Smooth muscle cell (in vitro differentiated cells): ENCODE measurements at regions not wholly inside any gene's neighbourhood (a gene's known extent, or its start where the extent isn't known, plus 50 kb on each side); places are given as distances from the start of the nearest gene placed in this dataset.

Experiments used
- DNase-seq: peaks from one replicate; lab custom pipeline; 2025; ENCODE audit not compliant: unreplicated experiment; lab: John Stamatoyannopoulos, UW
- H2AFZ ChIP-seq: fragments of 200-600 bp; sonication (generic); 2 replicates; pipeline ENCODE4 v1.6.0; 2016; ENCODE audit warnings: antibody characterized with exemption, low read depth, mild to moderate bottlenecking
- H3F3A ChIP-seq: fragments of 200-600 bp; sonication (generic); 2 replicates; pipeline ENCODE4 v1.6.0; 2017; ENCODE audit warnings: antibody characterized with exemption, low read depth
- H3K27ac ChIP-seq: fragments of 200-600 bp; sonication (generic); 2 replicates; pipeline ENCODE4 v1.5.1; 2016; ENCODE audit warnings: low read depth, mild to moderate bottlenecking
- H3K27me3 ChIP-seq: fragments of 200-600 bp; sonication (generic); 2 replicates; pipeline ENCODE4 v1.6.1; 2016; ENCODE audit warnings: low read depth, mild to moderate bottlenecking
- H3K36me3 ChIP-seq: fragments of 200-600 bp; sonication (generic); 2 replicates; pipeline ENCODE4 v1.5.1; 2016; ENCODE audit warnings: low read depth
- H3K4me1 ChIP-seq: fragments of 200-600 bp; sonication (generic); 2 replicates; pipeline ENCODE4 v1.5.1; 2016; ENCODE audit warnings: low read depth
- H3K4me2 ChIP-seq: fragments of 200-600 bp; sonication (generic); 2 replicates; pipeline ENCODE4 v1.6.0; 2016; ENCODE audit warnings: mild to moderate bottlenecking
- H3K4me3 ChIP-seq: fragments of 200-600 bp; sonication (generic); 2 replicates; pipeline ENCODE4 v1.5.1; 2016; ENCODE audit warnings: mild to moderate bottlenecking
- H3K79me2 ChIP-seq: fragments of 200-600 bp; sonication (generic); 2 replicates; pipeline ENCODE4 v1.6.0; 2016; ENCODE audit warnings: low read depth, mild to moderate bottlenecking
- H3K9ac ChIP-seq: fragments of 200-600 bp; sonication (generic); 2 replicates; pipeline ENCODE4 v1.6.0; 2016; ENCODE audit warnings: low read depth
- H3K9me3 ChIP-seq: fragments of 200-600 bp; sonication (generic); replicated peaks from 2 replicates; pipeline ENCODE4 v1.5.1; 2016; ENCODE audit warnings: low read depth
- H4K20me1 ChIP-seq: fragments of 200-600 bp; sonication (generic); 2 replicates; pipeline ENCODE4 v1.6.0; 2016; ENCODE audit warnings: low read depth
- WGBS: methylation state at CpG from one replicate; pipeline ENCODE4 v1.1.7; 2016; ENCODE audit warnings: low lambda C conversion rate; 5-methylcytosine and 5-hydroxymethylcytosine counted together
- TF ChIP-seq, protein P1 (sequence below): fragments of 200-600 bp; sonication (generic); IDR thresholded peaks from 2 replicates; pipeline ENCODE4 v1.5.1; 2017; ENCODE audit warnings: borderline replicate concordance, mild to moderate bottlenecking, antibody characterized with exemption; ENCODE audit not compliant: insufficient read depth, poor library complexity, severe bottlenecking

DNA sequence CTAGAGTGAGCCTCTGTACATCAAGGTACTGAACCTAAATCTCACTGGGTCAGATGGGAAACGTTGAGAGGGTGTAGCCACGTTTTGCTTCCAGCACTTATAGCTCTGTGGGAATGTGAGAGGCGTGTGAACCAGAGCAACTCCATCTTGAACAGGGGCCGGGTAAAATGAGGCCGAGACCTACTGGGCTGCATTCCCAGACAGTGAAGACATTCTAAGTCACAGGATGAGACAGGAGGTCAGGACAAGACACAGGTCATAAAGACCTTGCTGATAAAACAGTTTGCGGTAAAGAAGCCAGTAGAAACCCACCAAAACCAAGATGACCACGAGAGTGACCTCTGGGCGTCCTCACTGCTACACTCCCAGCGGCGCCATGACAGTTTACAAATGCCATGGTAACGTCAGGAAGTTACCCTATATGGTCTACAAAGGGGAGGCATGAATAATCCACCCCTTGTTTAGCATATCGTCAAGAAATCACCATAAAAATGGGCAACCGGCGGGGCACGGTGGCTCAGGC is 63.4 kb upstream of the NCOR2 start:
- H2AFZ ChIP-seq = no peak overlapping the region
- TF ChIP-seq, protein P1, sequence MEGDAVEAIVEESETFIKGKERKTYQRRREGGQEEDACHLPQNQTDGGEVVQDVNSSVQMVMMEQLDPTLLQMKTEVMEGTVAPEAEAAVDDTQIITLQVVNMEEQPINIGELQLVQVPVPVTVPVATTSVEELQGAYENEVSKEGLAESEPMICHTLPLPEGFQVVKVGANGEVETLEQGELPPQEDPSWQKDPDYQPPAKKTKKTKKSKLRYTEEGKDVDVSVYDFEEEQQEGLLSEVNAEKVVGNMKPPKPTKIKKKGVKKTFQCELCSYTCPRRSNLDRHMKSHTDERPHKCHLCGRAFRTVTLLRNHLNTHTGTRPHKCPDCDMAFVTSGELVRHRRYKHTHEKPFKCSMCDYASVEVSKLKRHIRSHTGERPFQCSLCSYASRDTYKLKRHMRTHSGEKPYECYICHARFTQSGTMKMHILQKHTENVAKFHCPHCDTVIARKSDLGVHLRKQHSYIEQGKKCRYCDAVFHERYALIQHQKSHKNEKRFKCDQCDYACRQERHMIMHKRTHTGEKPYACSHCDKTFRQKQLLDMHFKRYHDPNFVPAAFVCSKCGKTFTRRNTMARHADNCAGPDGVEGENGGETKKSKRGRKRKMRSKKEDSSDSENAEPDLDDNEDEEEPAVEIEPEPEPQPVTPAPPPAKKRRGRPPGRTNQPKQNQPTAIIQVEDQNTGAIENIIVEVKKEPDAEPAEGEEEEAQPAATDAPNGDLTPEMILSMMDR = no peak
- H3K9ac ChIP-seq = no peak overlapping the region
- no peaks in the 10 kb centered on the region for H3F3A ChIP-seq
- H3K4me2 ChIP-seq = no peak overlapping the region
- no peaks in the 10 kb centered on the region for H3K36me3 ChIP-seq
- no peaks in the 10 kb centered on the region for H3K9me3 ChIP-seq
- no peaks in the 10 kb centered on the region for H3K27me3 ChIP-seq
- no peaks in the 10 kb centered on the region for H4K20me1 ChIP-seq
- DNase-seq = no peak
- H3K79me2 ChIP-seq = no peaks in the 10 kb centered on the region
- no peak overlapping the region for H3K4me3 ChIP-seq
- peak overlapping the region; percentile 48 for H3K27ac ChIP-seq
- peaks cover 2% of the 10 kb centered on the region for H3K4me1 ChIP-seq
- WGBS = 52% methylated on average over 15 of the region's 15 CpGs

DNA sequence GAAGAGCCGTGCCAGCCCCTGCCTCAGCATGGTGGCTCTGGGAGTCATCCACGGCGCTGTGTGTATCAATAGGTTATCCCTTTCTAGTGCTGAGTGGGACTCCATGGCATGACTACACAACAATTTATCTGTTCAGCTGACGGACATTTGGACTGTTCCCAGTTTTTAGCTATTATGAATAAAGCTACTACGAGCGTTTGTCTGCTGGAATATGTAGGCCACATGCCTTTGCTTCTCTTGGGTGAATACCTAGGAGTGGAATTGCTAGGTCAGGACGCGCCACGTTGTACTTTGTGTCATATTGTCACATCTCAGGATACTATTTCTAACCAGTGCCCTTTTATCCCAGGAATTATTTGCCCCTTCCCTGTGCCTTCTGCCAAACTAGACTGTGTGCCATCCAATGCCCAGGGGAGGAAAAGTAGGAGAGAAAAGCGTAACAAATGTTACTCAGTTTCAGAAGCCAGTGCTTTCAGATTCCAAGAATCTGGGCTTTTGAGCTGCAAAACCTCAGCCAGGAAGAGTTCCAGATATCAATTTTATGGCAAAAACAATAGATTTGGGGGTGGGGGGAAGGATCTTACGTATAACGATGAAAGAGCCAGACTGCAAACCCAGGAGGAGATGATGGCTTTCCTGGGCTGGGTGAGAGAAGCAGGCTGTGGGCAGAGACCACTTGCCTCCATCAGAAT is 62.5 kb upstream of the NCOR2 start:
- Histone ChIP-seq H3K79me2 (no peaks in the 10 kb centered on the region), H3K9me3 (no peaks in the 10 kb centered on the region), H3K36me3 (no peaks in the 10 kb centered on the region), H3K27me3 (no peaks in the 10 kb centered on the region), H3K4me3 (no peak overlapping the region), H3K9ac (no peak overlapping the region), H4K20me1 (no peaks in the 10 kb centered on the region), H3K27ac (peak overlapping the region; percentile 48), H3K4me2 (no peak overlapping the region), H3K4me1 (no peaks in the 10 kb centered on the region), H2AFZ (no peak overlapping the region), H3F3A (no peaks in the 10 kb centered on the region)
- TF ChIP-seq, protein P1 = no peak
- WGBS = 93% methylated on average over 12 of the region's 12 CpGs
- DNase-seq = no peak

DNA sequence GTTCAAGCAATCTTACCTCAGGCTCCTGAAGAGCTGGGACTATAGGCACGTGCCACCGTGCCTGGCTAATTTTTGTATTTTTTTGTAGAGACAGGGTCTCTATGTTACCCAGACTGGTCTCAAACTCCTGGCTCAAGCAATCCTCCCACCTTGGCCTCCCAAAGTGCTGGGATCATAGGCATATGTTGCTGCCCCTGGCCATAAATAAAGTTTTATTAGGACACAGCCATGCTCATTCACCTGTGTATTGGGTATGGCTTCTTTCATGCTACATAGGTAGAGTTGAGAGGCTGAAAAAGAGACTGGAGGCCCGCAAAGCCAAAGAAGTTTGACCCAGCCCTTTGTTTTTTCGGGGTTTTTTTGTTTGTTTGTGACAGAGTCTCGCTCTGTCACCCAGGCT is 61.7 kb upstream of the NCOR2 start:
- H3K9ac ChIP-seq = no peak overlapping the region
- DNase-seq = no peak
- H3K9me3 ChIP-seq = no peaks in the 10 kb centered on the region
- H3K4me3 ChIP-seq = no peak overlapping the region
- H2AFZ ChIP-seq = no peak overlapping the region
- TF ChIP-seq, protein P1 = no peak
- H3K36me3 ChIP-seq = no peaks in the 10 kb centered on the region
- no peak overlapping the region for H3K27ac ChIP-seq
- H3K27me3 ChIP-seq = no peaks in the 10 kb centered on the region
- no peaks in the 10 kb centered on the region for H4K20me1 ChIP-seq
- H3K4me2 ChIP-seq = no peak overlapping the region
- H3F3A ChIP-seq = no peaks in the 10 kb centered on the region
- H3K4me1 ChIP-seq = no peaks in the 10 kb centered on the region
- no peaks in the 10 kb centered on the region for H3K79me2 ChIP-seq
- 97% methylated on average over 5 of the region's 5 CpGs for WGBS

DNA sequence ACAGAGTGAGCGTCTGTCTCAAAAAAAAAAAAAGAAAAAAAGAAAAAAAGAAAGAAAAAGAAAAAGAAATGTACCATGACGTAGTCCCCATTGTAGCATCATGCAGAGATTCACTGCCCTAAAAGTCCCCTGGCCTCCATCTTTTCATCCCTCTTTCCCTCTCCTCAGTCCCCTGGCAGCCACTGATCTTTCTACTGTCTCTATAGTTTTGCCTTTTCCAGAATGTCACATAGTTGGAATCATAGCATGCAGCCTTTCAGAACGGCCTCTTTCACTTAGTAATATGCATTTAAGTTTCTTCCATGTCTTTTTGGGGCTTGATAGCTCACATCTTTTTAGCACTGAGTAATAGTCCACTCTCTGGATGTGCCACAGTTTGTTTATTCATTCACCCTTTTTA is 60.5 kb upstream of the NCOR2 start:
- H3F3A ChIP-seq = no peaks in the 10 kb centered on the region
- H3K4me3 ChIP-seq = no peak overlapping the region
- no peaks in the 10 kb centered on the region for H3K27me3 ChIP-seq
- H3K9ac ChIP-seq = no peak overlapping the region
- no peaks in the 10 kb centered on the region for H3K4me1 ChIP-seq
- no peaks in the 10 kb centered on the region for H3K9me3 ChIP-seq
- no peak overlapping the region for H3K4me2 ChIP-seq
- H3K79me2 ChIP-seq = no peaks in the 10 kb centered on the region
- TF ChIP-seq, protein P1 = no peak
- H2AFZ ChIP-seq = no peak overlapping the region
- DNase-seq = no peak
- H3K27ac ChIP-seq = no peak overlapping the region
- no peaks in the 10 kb centered on the region for H4K20me1 ChIP-seq
- H3K36me3 ChIP-seq = no peaks in the 10 kb centered on the region
- 91% methylated on average over 3 of the region's 3 CpGs for WGBS
